HEK293 (cell line): ENCODE measurements at regions not wholly inside any gene's neighbourhood (a gene's known extent, or its start where the extent isn't known, plus 50 kb on each side); places are given as distances from the start of the nearest gene placed in this dataset.

Source experiments
- CTCF ChIA-PET: fragments of 350-600 bp; formaldehyde crosslinking; extraction: SDS; loops from one replicate; lab custom pipeline; 2021; ENCODE audit warnings: antibody characterized with exemption; lab: Yijun Ruan, JAX
- POLR2A ChIA-PET: fragments of 300-600 bp; formaldehyde crosslinking; extraction: SDS; loops from one replicate; lab custom pipeline; 2020; ENCODE audit warnings: antibody characterized with exemption, inconsistent platforms; lab: Yijun Ruan, JAX
- H3K27ac ChIP-seq: fragments of 200-500 bp; sonication (Bioruptor generic); 2 replicates; pipeline ENCODE4 v1.5.1; 2014; ENCODE audit warnings: low read depth, low read length, control low read depth, inconsistent platforms; ENCODE audit errors: extremely low read depth
- H3K36me3 ChIP-seq, 2 experiments: fragments of 200-500 bp in 1 of 2; sonication (Bioruptor generic) in 1 of 2; 1 replicate in 1 of 2; 2 replicates in 1 of 2; pipeline ENCODE4 v1.5.1; 2014 to 2017; ENCODE audit warnings: inconsistent platforms in 2 of 2, low read length in 2 of 2; ENCODE audit not compliant: control insufficient read depth in 2 of 2, insufficient read depth in 1 of 2
- H3K4me1 ChIP-seq: fragments of 200-500 bp; sonication (Bioruptor generic); 2 replicates; pipeline ENCODE4 v1.5.1; 2014; ENCODE audit warnings: mild to moderate bottlenecking, low read length, inconsistent platforms; ENCODE audit not compliant: control insufficient read depth, insufficient read depth
- H3K4me3 ChIP-seq: 2 replicates; pipeline ENCODE4 v1.5.1; 2011; ENCODE audit warnings: low read depth, mild to moderate bottlenecking, control low read depth, low read length, moderate library complexity
- H3K9me3 ChIP-seq: fragments of 200-500 bp; sonication (Bioruptor generic); 2 replicates; pipeline ENCODE4 v1.5.1; 2014; ENCODE audit warnings: low read depth, low read length, inconsistent platforms; ENCODE audit not compliant: control insufficient read depth, insufficient read depth
- GLI4 ChIP-seq: fragments of 450-650 bp; formaldehyde crosslinking; IDR thresholded peaks from 2 replicates; pipeline ENCODE4 v1.5.1; 2016; ENCODE audit warnings: missing biosample characterization, missing genetic modification characterization
- ZBTB10 ChIP-seq: fragments of 450-650 bp; formaldehyde crosslinking; IDR thresholded peaks from 2 replicates; pipeline ENCODE4 v1.5.1; 2016; ENCODE audit warnings: missing biosample characterization, missing genetic modification characterization
- ZNF266 ChIP-seq: fragments of 450-650 bp; formaldehyde crosslinking; IDR thresholded peaks from 2 replicates; pipeline ENCODE4 v1.5.1; 2016; ENCODE audit warnings: missing biosample characterization, missing genetic modification characterization, low read depth
- ZNF362 ChIP-seq: fragments of 450-650 bp; formaldehyde crosslinking; IDR thresholded peaks from 2 replicates; pipeline ENCODE4 v1.5.1; 2016; ENCODE audit warnings: missing biosample characterization, missing genetic modification characterization
- ZNF37A ChIP-seq: fragments of 450-650 bp; IDR thresholded peaks from 2 replicates; pipeline ENCODE4 v1.5.1; 2018; ENCODE audit warnings: missing biosample characterization, missing genetic modification characterization
- ZNF521 ChIP-seq: fragments of 450-650 bp; formaldehyde crosslinking; IDR thresholded peaks from 2 replicates; pipeline ENCODE4 v1.5.1; 2017; ENCODE audit warnings: missing biosample characterization, mild to moderate bottlenecking, missing genetic modification characterization
- ZNF544 ChIP-seq: fragments of 450-650 bp; formaldehyde crosslinking; IDR thresholded peaks from 2 replicates; pipeline ENCODE4 v1.5.0; 2017; ENCODE audit warnings: missing biosample characterization, missing genetic modification characterization
- ZNF549 ChIP-seq: fragments of 450-650 bp; IDR thresholded peaks from 2 replicates; pipeline ENCODE4 v1.5.1; 2018; ENCODE audit warnings: missing biosample characterization, missing genetic modification characterization, mild to moderate bottlenecking, inconsistent platforms, moderate library complexity
- ZNF692 ChIP-seq: fragments of 450-650 bp; formaldehyde crosslinking; IDR thresholded peaks from 2 replicates; pipeline ENCODE4 v1.5.1; 2016; ENCODE audit warnings: missing biosample characterization, missing genetic modification characterization
- ZNF707 ChIP-seq: fragments of 450-650 bp; formaldehyde crosslinking; IDR thresholded peaks from 2 replicates; pipeline ENCODE4 v1.5.1; 2016; ENCODE audit warnings: missing biosample characterization, missing genetic modification characterization
- ZSCAN18 ChIP-seq: fragments of 450-650 bp; formaldehyde crosslinking; IDR thresholded peaks from 2 replicates; pipeline ENCODE4 v1.5.1; 2016; ENCODE audit warnings: missing biosample characterization, missing genetic modification characterization
- TF ChIP-seq, protein P1 (sequence below): fragments of 450-650 bp; formaldehyde crosslinking; IDR thresholded peaks from 2 replicates; pipeline ENCODE4 v1.5.1; 2016; ENCODE audit warnings: missing biosample characterization, missing genetic modification characterization
- TF ChIP-seq, protein P2 (sequence below): fragments of 450-650 bp; formaldehyde crosslinking; conservative IDR thresholded peaks from 2 replicates; pipeline ENCODE4 v1.5.1; 2016; ENCODE audit warnings: low read depth, missing biosample characterization, missing genetic modification characterization
- TF ChIP-seq, protein P3 (sequence below): fragments of 450-650 bp; formaldehyde crosslinking; optimal IDR thresholded peaks from 2 replicates; pipeline ENCODE3; 2016; ENCODE audit warnings: missing biosample characterization, mild to moderate bottlenecking, missing genetic modification characterization

- ChIA-PET POLR2A (no interaction called here), CTCF (no interaction called here)
- no peaks in the 10 kb centered on the region for H3K4me1 ChIP-seq
- no peaks in the 10 kb centered on the region for H3K9me3 ChIP-seq
- no peak overlapping the region for H3K4me3 ChIP-seq
- TF ChIP-seq, protein P1, sequence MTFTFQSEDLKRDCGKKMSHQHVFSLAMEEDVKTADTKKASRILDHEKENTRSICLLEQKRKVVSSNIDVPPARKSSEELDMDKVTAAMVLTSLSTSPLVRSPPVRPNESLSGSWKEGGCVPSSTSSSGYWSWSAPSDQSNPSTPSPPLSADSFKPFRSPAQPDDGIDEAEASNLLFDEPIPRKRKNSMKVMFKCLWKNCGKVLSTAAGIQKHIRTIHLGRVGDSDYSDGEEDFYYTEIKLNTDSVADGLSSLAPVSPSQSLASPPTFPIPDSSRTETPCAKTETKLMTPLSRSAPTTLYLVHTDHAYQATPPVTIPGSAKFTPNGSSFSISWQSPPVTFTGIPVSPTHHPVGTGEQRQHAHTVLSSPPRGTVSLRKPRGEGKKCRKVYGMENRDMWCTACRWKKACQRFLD (tag by site-specific recombination) = no peak
- TF ChIP-seq ZBTB10 (tag by site-specific recombination) (no peak), ZNF37A (tag by site-specific recombination) (no peak), ZNF521 (tag by site-specific recombination) (no peak), ZNF707 (tag by site-specific recombination) (no peak), ZNF544 (no peak), ZNF692 (tag by site-specific recombination) (no peak), ZNF362 (tag by site-specific recombination) (no peak), ZNF549 (tag by site-specific recombination) (no peak), ZSCAN18 (no peak), GLI4 (tag by site-specific recombination) (no peak), ZNF266 (tag by site-specific recombination) (no peak)
- TF ChIP-seq, protein P2, sequence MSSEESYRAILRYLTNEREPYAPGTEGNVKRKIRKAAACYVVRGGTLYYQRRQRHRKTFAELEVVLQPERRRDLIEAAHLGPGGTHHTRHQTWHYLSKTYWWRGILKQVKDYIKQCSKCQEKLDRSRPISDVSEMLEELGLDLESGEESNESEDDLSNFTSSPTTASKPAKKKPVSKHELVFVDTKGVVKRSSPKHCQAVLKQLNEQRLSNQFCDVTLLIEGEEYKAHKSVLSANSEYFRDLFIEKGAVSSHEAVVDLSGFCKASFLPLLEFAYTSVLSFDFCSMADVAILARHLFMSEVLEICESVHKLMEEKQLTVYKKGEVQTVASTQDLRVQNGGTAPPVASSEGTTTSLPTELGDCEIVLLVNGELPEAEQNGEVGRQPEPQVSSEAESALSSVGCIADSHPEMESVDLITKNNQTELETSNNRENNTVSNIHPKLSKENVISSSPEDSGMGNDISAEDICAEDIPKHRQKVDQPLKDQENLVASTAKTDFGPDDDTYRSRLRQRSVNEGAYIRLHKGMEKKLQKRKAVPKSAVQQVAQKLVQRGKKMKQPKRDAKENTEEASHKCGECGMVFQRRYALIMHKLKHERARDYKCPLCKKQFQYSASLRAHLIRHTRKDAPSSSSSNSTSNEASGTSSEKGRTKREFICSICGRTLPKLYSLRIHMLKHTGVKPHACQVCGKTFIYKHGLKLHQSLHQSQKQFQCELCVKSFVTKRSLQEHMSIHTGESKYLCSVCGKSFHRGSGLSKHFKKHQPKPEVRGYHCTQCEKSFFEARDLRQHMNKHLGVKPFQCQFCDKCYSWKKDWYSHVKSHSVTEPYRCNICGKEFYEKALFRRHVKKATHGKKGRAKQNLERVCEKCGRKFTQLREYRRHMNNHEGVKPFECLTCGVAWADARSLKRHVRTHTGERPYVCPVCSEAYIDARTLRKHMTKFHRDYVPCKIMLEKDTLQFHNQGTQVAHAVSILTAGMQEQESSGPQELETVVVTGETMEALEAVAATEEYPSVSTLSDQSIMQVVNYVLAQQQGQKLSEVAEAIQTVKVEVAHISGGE (tag by site-specific recombination) = no peak
- TF ChIP-seq, protein P3, sequence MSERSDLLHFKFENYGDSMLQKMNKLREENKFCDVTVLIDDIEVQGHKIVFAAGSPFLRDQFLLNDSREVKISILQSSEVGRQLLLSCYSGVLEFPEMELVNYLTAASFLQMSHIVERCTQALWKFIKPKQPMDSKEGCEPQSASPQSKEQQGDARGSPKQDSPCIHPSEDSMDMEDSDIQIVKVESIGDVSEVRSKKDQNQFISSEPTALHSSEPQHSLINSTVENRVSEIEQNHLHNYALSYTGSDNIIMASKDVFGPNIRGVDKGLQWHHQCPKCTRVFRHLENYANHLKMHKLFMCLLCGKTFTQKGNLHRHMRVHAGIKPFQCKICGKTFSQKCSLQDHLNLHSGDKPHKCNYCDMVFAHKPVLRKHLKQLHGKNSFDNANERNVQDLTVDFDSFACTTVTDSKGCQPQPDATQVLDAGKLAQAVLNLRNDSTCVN (tag by site-specific recombination) = no peak
- no peak overlapping the region for H3K27ac ChIP-seq
- no peaks in the 10 kb centered on the region for H3K36me3 ChIP-seq
These were observed 66.2 kb upstream of the RALGAPA2 start for GRCh38 chr20:20778676-20779075.
